Stimulated activated CD8-positive, alpha-beta memory T cell treated with anti-CD3 and anti-CD28 coated beads, Interleukin-2, amount 100 ng/mL, for 1 hour (primary cell): ENCODE measurements at regions not wholly inside any gene's neighbourhood (a gene's known extent, or its start where the extent isn't known, plus 50 kb on each side); places are given as distances from the start of the nearest gene placed in this dataset.

Experiments
- DNase-seq, 2 donors: peaks; one replicate each; pipeline ENCODE4 v3.0.0-alpha.2; 2020; ENCODE audit warnings: low read depth in 2 of 2

DNA sequence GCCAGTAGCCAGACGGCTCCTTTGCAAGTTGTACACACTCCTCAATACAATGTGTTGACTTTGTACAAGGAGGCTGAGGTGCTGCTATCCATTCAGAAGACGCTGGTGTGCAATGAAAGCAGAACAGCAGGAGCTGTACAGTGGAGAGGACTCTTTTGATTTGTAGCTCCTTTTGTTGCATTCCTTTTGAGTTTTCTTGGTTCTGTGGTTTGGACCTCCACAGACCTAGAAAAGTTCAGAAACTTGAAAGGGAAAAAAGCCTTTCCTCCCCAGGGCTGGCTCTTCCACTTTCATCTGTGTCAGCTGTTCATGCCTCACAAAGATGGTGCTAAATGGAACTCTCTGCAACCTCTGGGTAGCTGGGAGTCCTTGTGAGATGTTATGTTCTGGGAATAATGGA lies 117.4 kb downstream of the MAT2B start:
- no peak for DNase-seq

GRCh38 chr5:163623524-163623923 lies 118.1 kb downstream of the MAT2B start:
- DNase-seq, result no peak

GRCh38 chr5:163623986-163624385 lies 118.6 kb downstream of the MAT2B start:
- no peak for DNase-seq

DNA sequence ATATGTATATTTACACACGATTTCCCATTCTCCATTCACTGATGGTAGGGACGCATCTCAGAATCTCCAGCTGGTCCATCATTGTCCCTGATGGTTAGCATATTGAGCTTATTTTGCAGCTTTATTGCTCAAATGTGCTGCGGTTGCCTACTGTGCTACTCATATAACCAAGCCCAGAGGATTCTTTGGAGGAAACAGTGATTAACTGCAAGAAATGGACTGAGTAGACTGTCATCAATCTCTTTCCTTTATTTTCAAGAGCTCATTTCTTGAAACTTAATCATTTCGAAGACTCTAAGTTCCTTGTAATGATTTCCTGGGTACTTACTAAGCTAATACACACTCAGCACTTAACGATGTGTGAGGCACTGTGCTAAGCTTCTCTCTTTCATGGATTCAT lies 119.0 kb downstream of the MAT2B start:
- no peak for DNase-seq

GRCh38 chr5:163626904-163627434 lies 121.5 kb downstream of the MAT2B start:
- DNase-seq, result no peak

- DNase-seq, result no peak
Observed at GRCh38 chr5:163631856-163632255, 126.4 kb downstream of the MAT2B start.

GRCh38 chr5:163633926-163634460 lies 128.6 kb downstream of the MAT2B start:
- DNase-seq, result no peak

GRCh38 chr5:163635631-163636030 lies 130.2 kb downstream of the MAT2B start:
- no peak for DNase-seq

DNA sequence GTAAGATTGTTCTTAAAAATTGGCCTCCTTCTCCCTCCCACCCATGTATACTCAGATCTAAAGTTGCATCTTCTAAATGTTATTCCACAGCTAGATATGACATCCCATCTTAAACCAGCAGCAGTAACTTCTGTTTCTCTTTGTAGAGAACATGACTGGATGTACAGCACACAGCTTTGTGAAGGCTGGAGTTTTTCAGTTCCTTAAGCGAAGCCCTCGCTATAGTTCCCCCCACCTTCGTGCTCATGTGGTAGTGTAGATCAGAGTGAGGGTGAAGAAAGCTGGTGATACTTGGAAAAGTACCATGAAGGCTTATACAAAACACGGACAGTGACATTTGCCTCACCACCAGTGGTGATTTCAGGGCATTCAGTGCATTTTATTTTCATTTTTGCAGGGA lies 137.5 kb downstream of the MAT2B start:
- no peak for DNase-seq

GRCh38 chr5:163645421-163646416 lies 140.3 kb downstream of the MAT2B start:
- DNase-seq, result no peak

DNA sequence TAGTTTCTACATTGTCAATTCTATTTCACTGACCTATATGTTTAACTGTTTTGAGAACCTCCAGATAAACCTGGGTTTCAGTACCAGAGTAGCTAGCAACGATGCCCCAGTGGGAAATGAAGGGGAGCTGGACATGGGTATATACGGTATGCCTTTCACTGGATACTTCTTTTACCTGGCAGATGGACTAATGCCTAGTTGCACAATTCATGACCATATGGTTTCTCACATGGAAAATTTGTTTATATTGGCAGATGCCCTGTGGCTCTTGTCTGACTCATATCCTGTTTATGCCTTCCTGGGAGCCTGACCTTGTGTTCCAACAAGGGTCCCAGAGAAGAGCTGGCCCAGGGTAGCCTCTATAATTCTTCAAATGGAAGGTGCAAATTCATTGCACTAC lies 144.1 kb downstream of the MAT2B start:
- DNase-seq, result no peak

- no peak for DNase-seq
Observed at GRCh38 chr5:163653526-163653925, 148.1 kb downstream of the MAT2B start.

DNA sequence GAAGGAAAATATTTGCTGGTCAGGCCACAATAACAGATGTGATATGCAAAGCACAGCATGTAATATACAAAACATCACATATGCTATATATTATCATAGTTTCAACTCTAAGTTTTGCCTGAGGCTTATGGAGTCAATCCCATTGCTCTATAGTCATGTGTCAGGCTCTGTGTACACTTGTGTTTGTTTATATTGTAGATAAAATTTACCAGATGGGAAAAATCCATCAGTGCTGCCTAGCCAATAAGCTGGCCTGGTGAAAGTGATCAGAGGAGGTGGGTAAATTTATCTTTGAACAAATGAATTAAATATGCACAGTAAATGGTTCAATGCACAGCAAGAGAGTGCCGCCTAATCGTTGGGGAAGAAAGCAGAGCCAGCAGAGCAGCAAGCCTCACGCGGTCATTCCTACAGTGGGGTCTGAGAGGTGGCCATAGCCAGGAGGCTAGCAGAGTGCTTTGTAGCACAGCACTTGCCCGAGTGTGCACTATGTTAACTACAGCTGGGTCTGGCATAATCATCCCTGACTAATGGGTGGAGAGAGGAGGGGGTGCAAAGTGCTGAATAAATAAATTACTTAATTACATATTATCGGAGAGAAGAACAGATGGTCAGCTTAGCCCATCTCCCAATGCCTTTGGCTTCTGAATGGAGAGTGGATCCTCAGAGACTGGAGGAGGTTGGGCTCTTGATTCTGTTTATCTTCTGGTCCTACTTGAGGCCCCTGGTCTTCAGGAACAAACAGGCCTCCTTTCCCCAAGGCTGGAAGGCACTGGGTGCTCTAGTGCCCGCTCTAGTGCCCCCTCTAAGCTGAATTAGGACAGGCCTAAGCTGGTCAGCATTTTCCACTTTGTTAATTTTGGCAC lies 153.5 kb downstream of the MAT2B start:
- no peak for DNase-seq

DNA sequence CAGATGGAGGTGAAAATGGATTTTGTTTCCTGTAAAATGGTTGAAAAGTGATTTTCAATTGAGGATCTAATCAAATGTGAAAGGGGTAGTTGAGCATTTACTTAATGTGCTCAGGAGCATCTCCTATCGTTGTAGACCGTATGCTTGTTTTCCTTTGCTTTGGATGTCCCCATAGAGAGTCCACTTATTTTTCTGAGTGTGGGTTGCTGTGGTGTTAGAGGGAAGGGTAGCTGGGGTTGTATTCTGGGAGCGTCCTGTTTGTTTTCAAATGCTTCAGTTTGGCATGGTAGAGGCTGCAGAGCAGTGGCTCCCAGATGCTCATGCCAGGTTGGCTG lies 154.1 kb downstream of the MAT2B start:
- no peak for DNase-seq

DNA sequence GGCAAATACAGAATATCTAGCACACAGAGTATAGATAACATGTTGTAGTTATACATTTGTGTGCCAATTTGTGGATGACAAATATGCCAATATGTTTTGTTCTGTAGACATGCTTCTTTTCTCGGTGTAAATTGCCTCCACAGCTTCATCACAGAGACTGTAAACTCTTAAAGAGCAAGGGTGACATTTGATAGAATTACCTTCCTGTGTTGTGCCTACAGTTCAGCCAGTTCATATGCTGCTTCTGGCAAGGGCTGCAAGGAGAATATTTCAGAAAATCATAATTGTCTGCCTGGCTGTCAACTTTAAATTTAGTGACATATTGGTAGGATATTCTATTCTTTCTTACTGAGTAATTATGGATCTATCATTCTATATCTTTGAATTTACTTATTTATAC lies 155.1 kb downstream of the MAT2B start:
- no peak for DNase-seq

DNA sequence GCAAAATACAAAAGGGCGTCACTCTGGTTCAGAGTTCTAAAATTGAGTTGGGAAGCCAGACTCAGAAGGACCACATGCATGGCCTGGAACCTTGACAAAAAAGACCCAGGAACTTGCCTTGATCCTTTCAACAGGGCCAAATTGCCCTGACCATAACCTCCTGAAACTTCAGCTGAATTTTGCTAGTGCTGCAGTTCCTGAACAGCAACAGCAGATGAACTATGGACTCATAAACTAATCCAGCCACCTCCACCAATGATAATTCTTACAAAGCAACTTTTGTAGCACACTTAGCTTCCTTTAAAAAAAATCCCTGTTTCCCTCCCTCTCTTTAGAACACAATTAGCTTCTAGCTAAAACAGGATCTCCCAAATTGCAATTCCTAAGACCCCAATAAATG lies 155.9 kb downstream of the MAT2B start:
- no peak for DNase-seq

- no peak for DNase-seq
Observed at GRCh38 chr5:163670036-163670435, 164.6 kb downstream of the MAT2B start.

DNA sequence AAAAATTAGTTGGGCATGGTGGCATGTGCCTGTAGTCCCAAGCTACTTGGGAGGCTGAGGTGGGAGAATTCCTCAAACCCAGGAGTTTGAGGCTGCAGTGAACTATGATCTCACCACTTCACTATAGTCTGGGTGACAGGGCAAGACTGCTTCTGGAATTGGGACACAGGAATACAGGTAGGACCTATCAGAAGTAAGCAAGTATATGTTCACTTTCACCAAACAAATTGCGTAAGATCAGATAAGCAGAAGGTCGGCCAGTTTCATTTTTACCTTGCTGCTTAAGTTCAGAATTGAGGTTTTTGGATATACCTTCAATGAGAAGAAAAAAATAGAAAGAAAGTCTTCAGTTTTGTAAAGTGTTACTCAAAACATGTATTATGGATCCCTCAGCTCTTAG lies 171.7 kb downstream of the MAT2B start:
- DNase-seq, result no peak

GRCh38 chr5:163682234-163682633 lies 176.8 kb downstream of the MAT2B start:
- no peak for DNase-seq

GRCh38 chr5:163687414-163687813 lies 182.0 kb downstream of the MAT2B start:
- DNase-seq, result no peak

- no peak for DNase-seq
Observed at GRCh38 chr5:163692091-163692490, 186.7 kb downstream of the MAT2B start.
